ENCODE measurements at regions not wholly inside any gene's neighbourhood (a gene's known extent, or its start where the extent isn't known, plus 50 kb on each side); places are given as distances from the start of the nearest gene placed in this dataset.

DNA sequence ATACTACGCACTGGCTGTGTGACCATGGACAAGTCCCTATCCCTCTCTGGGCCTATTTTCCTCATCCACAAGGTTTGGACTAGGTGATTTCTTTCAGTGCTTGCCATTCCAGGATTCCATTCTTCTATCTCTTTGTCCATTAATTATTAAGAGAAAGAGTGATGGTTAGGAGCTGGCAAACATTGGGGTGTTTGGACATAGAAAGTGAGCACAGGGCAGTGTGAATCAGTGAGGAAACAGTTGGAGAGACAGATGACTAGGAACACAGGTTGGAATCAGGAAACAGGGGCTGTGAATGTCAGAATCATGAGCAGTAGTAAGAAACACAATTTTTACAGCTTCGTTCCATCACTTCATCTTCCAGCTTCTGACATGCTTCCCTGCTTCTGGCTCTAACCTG, 211.8 kb downstream of the INSC start:
- Mint-ChIP-seq H3K27me3 (peaks cover 19% of the 10 kb centered on the region), H3K27ac (no peak overlapping the region), H3K9me3 (no peaks in the 10 kb centered on the region), H3K36me3 (no peaks in the 10 kb centered on the region), H3K4me1 (ENCODE audit: unreplicated experiment) (no peaks in the 10 kb centered on the region), H3K4me3 (no peak overlapping the region)
- no peak for TF ChIP-seq CTCF (conservative IDR thresholded peaks at IDR 0.05)
- no peak for DNase-seq (ENCODE audit: extremely low spot score, unreplicated experiment)

DNA sequence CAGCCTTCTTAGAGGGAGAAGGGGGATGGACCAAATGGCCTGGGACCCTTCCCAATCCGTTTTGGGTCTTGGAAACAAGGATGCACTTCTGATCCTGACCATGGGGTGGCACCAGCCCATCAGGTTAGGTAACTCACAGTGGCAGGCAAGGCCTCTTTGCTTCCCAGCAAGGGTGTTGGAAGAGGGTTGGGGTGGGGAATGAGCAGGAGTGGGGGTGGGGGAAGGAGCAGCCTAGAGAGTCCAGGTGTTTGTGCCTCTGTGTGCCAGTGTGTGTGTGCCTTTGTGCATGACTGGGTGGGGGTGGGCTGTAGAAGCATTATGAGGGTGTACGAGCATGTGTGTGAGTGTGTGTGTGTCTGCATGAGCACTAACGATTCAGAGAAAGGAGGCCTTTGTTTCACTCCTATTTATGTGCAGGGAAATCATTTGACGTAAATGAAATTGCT, 213.1 kb downstream of the INSC start:
- Mint-ChIP-seq H3K4me1 (ENCODE audit: unreplicated experiment) (no peaks in the 10 kb centered on the region), H3K27me3 (peaks cover 19% of the 10 kb centered on the region), H3K36me3 (no peaks in the 10 kb centered on the region), H3K4me3 (no peak overlapping the region), H3K27ac (no peak overlapping the region), H3K9me3 (no peaks in the 10 kb centered on the region)
- DNase-seq (ENCODE audit: extremely low spot score, unreplicated experiment) = peak; percentile 79
- TF ChIP-seq CTCF (conservative IDR thresholded peaks at IDR 0.05) = peak; percentile 84

DNA sequence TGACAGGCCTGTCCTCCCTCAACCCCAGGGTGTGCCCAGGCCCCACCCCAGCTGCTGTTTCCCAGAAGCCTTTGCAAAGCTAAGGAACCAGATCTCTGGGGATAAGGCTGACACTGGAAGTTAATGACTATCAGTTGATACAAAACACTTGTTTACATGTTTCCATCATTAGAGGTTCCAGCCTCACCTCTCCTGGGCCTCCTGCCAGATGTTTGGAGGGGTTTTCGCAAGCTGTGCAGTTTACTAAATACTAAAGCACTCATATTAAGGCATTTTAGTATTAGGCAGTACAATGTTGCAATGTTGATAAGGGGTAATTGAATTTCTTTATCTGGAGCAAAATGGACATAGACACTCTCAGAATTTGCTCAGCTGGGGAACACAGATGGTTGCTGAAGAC, 218.7 kb downstream of the INSC start:
- Mint-ChIP-seq H3K4me3 (no peak overlapping the region), H3K9me3 (no peaks in the 10 kb centered on the region), H3K27me3 (peaks cover 9% of the 10 kb centered on the region), H3K4me1 (ENCODE audit: unreplicated experiment) (no peaks in the 10 kb centered on the region), H3K27ac (no peak overlapping the region), H3K36me3 (no peaks in the 10 kb centered on the region)
- DNase-seq (ENCODE audit: extremely low spot score, unreplicated experiment) = no peak
- TF ChIP-seq CTCF (conservative IDR thresholded peaks at IDR 0.05) = no peak

- Mint-ChIP-seq H3K4me3 (no peak overlapping the region), H3K27me3 (peaks cover 9% of the 10 kb centered on the region), H3K4me1 (ENCODE audit: unreplicated experiment) (no peaks in the 10 kb centered on the region), H3K27ac (no peak overlapping the region), H3K9me3 (no peaks in the 10 kb centered on the region), H3K36me3 (no peaks in the 10 kb centered on the region)
- TF ChIP-seq CTCF (conservative IDR thresholded peaks at IDR 0.05) = no peak
- DNase-seq (ENCODE audit: extremely low spot score, unreplicated experiment) = no peak
These were observed 220.0 kb downstream of the INSC start for GRCh38 chr11:15334766-15335165.

- no peak for DNase-seq (ENCODE audit: extremely low spot score, unreplicated experiment)
- H3K27ac Mint-ChIP-seq = no peak overlapping the region
These were observed 221.3 kb downstream of the INSC start for GRCh38 chr11:15336021-15336420.

More at GRCh38 chr11:15336021-15336420, 221.3 kb downstream of the INSC start:
- Mint-ChIP-seq H3K36me3 (no peaks in the 10 kb centered on the region), H3K4me1 (ENCODE audit: unreplicated experiment) (no peaks in the 10 kb centered on the region), H3K27me3 (peaks cover 9% of the 10 kb centered on the region), H3K4me3 (no peak overlapping the region), H3K9me3 (peaks cover 9% of the 10 kb centered on the region)
- no peak for TF ChIP-seq CTCF (conservative IDR thresholded peaks at IDR 0.05)

All from type B pancreatic cell (in vitro differentiated cells).